Urothelium cell line (cell line): ENCODE measurements at regions not wholly inside any gene's neighbourhood (a gene's known extent, or its start where the extent isn't known, plus 50 kb on each side); places are given as distances from the start of the nearest gene placed in this dataset.
A peak's percentile ranks its signal among the peaks of the same experiment; 100 is the strongest.

Source experiments
- DNase-seq: peaks from one replicate; pipeline ENCODE4 v3.0.0; 2011; ENCODE audit warnings: low spot score, mixed read lengths
- FAIRE-seq: peaks from 2 replicates; lab custom pipeline; 2011; peaks lifted over from hg19 to GRCh38; lab: Jason Lieb, UNC

GRCh38 chr1:189336115-189337100, 1141.3 kb downstream of the BRINP3 start:
- no peak for FAIRE-seq
- no peak for DNase-seq

GRCh38 chr1:189349607-189350006, 1128.1 kb downstream of the BRINP3 start:
- DNase-seq, result no peak
- FAIRE-seq, result no peak

GRCh38 chr1:189350983-189351616, 1126.6 kb downstream of the BRINP3 start:
- DNase-seq, result no peak
- FAIRE-seq, result no peak

- no peak for DNase-seq
- FAIRE-seq, result no peak
Observed at GRCh38 chr1:189351960-189352359, 1125.7 kb downstream of the BRINP3 start.

GRCh38 chr1:189356206-189356605, 1121.5 kb downstream of the BRINP3 start:
- DNase-seq, result no peak
- no peak for FAIRE-seq

- FAIRE-seq (no peak), DNase-seq (no peak)
Observed at GRCh38 chr1:189357317-189357716, 1120.3 kb downstream of the BRINP3 start.

GRCh38 chr1:189369612-189370011, 1108.1 kb downstream of the BRINP3 start:
- DNase-seq (no peak), FAIRE-seq (no peak)

GRCh38 chr1:189374816-189375215, 1102.8 kb downstream of the BRINP3 start:
- no peak for FAIRE-seq

GRCh38 chr1:189405419-189405818, 1072.2 kb downstream of the BRINP3 start:
- FAIRE-seq (no peak), DNase-seq (no peak)

More at GRCh38 chr1:189374816-189375215, 1102.8 kb downstream of the BRINP3 start:
- DNase-seq, result no peak

- DNase-seq (no peak), FAIRE-seq (no peak)
Observed at GRCh38 chr1:189409774-189410173, 1067.9 kb downstream of the BRINP3 start.

GRCh38 chr1:189424746-189425331, 1052.8 kb downstream of the BRINP3 start:
- DNase-seq, result no peak
- no peak for FAIRE-seq

GRCh38 chr1:189429610-189430009, 1048.1 kb downstream of the BRINP3 start:
- FAIRE-seq (no peak), DNase-seq (peak; percentile 42)

GRCh38 chr1:189431447-189431846, 1046.2 kb downstream of the BRINP3 start:
- DNase-seq (no peak), FAIRE-seq (no peak)

- FAIRE-seq, result no peak
- no peak for DNase-seq
Observed at GRCh38 chr1:189432753-189433152, 1044.9 kb downstream of the BRINP3 start.

GRCh38 chr1:189434461-189434860, 1043.2 kb downstream of the BRINP3 start:
- FAIRE-seq (no peak), DNase-seq (no peak)

GRCh38 chr1:189435398-189435797, 1042.3 kb downstream of the BRINP3 start:
- DNase-seq (no peak), FAIRE-seq (no peak)

GRCh38 chr1:189438808-189439207, 1038.9 kb downstream of the BRINP3 start:
- FAIRE-seq (no peak), DNase-seq (no peak)

GRCh38 chr1:189463166-189463565, 1014.5 kb downstream of the BRINP3 start:
- FAIRE-seq, result no peak
- DNase-seq, result no peak

- DNase-seq (no peak), FAIRE-seq (no peak)
Observed at GRCh38 chr1:189496768-189497167, 980.9 kb downstream of the BRINP3 start.

GRCh38 chr1:189499736-189500135, 977.9 kb downstream of the BRINP3 start:
- FAIRE-seq, result no peak
- no peak for DNase-seq

- DNase-seq, result no peak
- FAIRE-seq, result no peak
Observed at GRCh38 chr1:189500778-189501177, 976.9 kb downstream of the BRINP3 start.

GRCh38 chr1:189510827-189511226, 966.8 kb downstream of the BRINP3 start:
- FAIRE-seq, result no peak
- no peak for DNase-seq
